SK-N-SH (cell line): ENCODE measurements at regions not wholly inside any gene's neighbourhood (a gene's known extent, or its start where the extent isn't known, plus 50 kb on each side); places are given as distances from the start of the nearest gene placed in this dataset.

Experiments
- CTCF ChIA-PET: fragments of 300-600, 350-600 bp; formaldehyde crosslinking; extraction: SDS; loops from one replicate; lab custom pipeline; 2021; lab: Yijun Ruan, JAX
- POLR2A ChIA-PET: fragments of 350-600 bp; sonication (Branson Sonifier 250); formaldehyde crosslinking; extraction: SDS; loops from one replicate; lab custom pipeline; 2020; ENCODE audit warnings: antibody characterized with exemption, inconsistent platforms; lab: Yijun Ruan, JAX
- DNase-seq: peaks from one replicate; pipeline ENCODE4 v3.0.0; 2012
- H2AFZ ChIP-seq: fragments of 200-600 bp; sonication (generic); 2 replicates; pipeline ENCODE4 v1.8.1; 2016; ENCODE audit warnings: antibody characterized with exemption, mild to moderate bottlenecking, low read depth
- H3F3A ChIP-seq: fragments of 200-600 bp; sonication (generic); replicated peaks from 2 replicates; pipeline ENCODE3; 2016; ENCODE audit warnings: antibody characterized with exemption, mild to moderate bottlenecking; ENCODE audit not compliant: insufficient read depth
- H3K27ac ChIP-seq, 2 experiments: fragments of 200-500 bp in 1 of 2; fragments of 200-600 bp in 1 of 2; sonication (Bioruptor generic) in 1 of 2; sonication (generic), shearing (Covaris generic) in 1 of 2; 2 replicates each; pipeline versions ENCODE4 v1.5.1 to v1.6.1; 2014 to 2016; ENCODE audit warnings: low read depth in 2 of 2, inconsistent platforms in 1 of 2, low read length in 1 of 2, mild to moderate bottlenecking in 1 of 2, mixed read lengths in 1 of 2
- H3K27me3 ChIP-seq: fragments of 200-600 bp; sonication (generic), shearing (Covaris generic); 2 replicates; pipeline ENCODE4 v1.6.1; 2016; ENCODE audit warnings: mixed run types; ENCODE audit not compliant: insufficient read depth
- H3K36me3 ChIP-seq, 2 experiments: fragments of 200-500 bp in 1 of 2; fragments of 200-600 bp in 1 of 2; sonication (Bioruptor generic) in 1 of 2; sonication (generic) in 1 of 2; replicated peaks in 1 of 2; 2 replicates each; pipeline versions ENCODE3 to v1.5.1; 2014 to 2016; ENCODE audit warnings: low read length in 1 of 2, mild to moderate bottlenecking in 1 of 2; ENCODE audit not compliant: insufficient read depth in 2 of 2, control insufficient read depth in 1 of 2
- H3K4me1 ChIP-seq, 2 experiments: fragments of 200-500 bp in 1 of 2; fragments of 200-600 bp in 1 of 2; sonication (Bioruptor generic) in 1 of 2; sonication (generic), shearing (Covaris generic) in 1 of 2; 2 replicates each; pipeline versions ENCODE4 v1.5.1 to v1.6.1; 2014 to 2016; ENCODE audit warnings: low read depth in 1 of 2, low read length in 1 of 2, mixed run types in 1 of 2; ENCODE audit not compliant: insufficient read depth in 2 of 2, control insufficient read depth in 1 of 2
- H3K4me2 ChIP-seq: fragments of 200-600 bp; sonication (generic), shearing (Covaris generic); 2 replicates; pipeline ENCODE4 v1.6.1; 2017; ENCODE audit warnings: mixed run types
- H3K4me3 ChIP-seq, 2 experiments: fragments of 200-500 bp in 1 of 2; fragments of 200-600 bp in 1 of 2; sonication (Bioruptor generic) in 1 of 2; sonication (generic), shearing (Covaris generic) in 1 of 2; 2 replicates each; pipeline versions ENCODE4 v1.5.1 to v1.8.1; 2014 to 2016; ENCODE audit warnings: low read depth in 2 of 2, inconsistent platforms in 1 of 2, low read length in 1 of 2, mild to moderate bottlenecking in 1 of 2, mixed read lengths in 1 of 2, moderate library complexity in 1 of 2
- H3K79me2 ChIP-seq: fragments of 200-600 bp; sonication (generic); 2 replicates; pipeline ENCODE4 v1.8.1; 2017; ENCODE audit warnings: mild to moderate bottlenecking; ENCODE audit not compliant: insufficient read depth
- H3K9ac ChIP-seq: fragments of 200-600 bp; sonication (generic); 2 replicates; pipeline ENCODE4 v1.6.1; 2017; ENCODE audit warnings: mixed run types
- H3K9me2 ChIP-seq: fragments of 200-600 bp; sonication (generic); 2 replicates; pipeline ENCODE4 v1.6.1; 2017; ENCODE audit warnings: mixed run types
- H3K9me3 ChIP-seq: fragments of 200-600 bp; sonication (generic); 2 replicates; pipeline ENCODE4 v1.6.1; 2017; ENCODE audit warnings: mixed run types, mild to moderate bottlenecking, moderate library complexity
- H4K20me1 ChIP-seq: fragments of 200-600 bp; sonication (generic); 2 replicates; pipeline ENCODE4 v1.6.1; 2017; ENCODE audit warnings: mild to moderate bottlenecking, mixed run types; ENCODE audit not compliant: insufficient read depth
- ELF1 ChIP-seq: IDR thresholded peaks from 2 replicates; pipeline ENCODE4 v1.4.0; 2012
- EP300 ChIP-seq, 2 experiments: IDR thresholded peaks; 2 replicates each; pipeline versions ENCODE4 v1.4.0 to v1.6.1; 2012; ENCODE audit warnings: borderline replicate concordance in 1 of 2, low read depth in 1 of 2, low read length in 1 of 2
- FOXJ3 ChIP-seq: sonication (generic); formaldehyde crosslinking; IDR thresholded peaks from 2 replicates; pipeline ENCODE4 v1.5.1; 2020; ENCODE audit warnings: mild to moderate bottlenecking, missing genetic modification reagents
- GATA2 ChIP-seq: sonication (generic); formaldehyde crosslinking; IDR thresholded peaks from 2 replicates; pipeline ENCODE4 v1.5.0; 2020; ENCODE audit warnings: mild to moderate bottlenecking, missing genetic modification reagents
- NRF1 ChIP-seq: IDR thresholded peaks from 2 replicates; pipeline ENCODE4 v1.6.1; 2012; ENCODE audit warnings: low read depth, mild to moderate bottlenecking, low read length
- POLR2AphosphoS5 ChIP-seq: IDR thresholded peaks from 2 replicates; pipeline ENCODE4 v1.6.1; 2012; ENCODE audit warnings: low read depth, low read length
- TAF1 ChIP-seq: IDR thresholded peaks from 2 replicates; pipeline ENCODE4 v1.6.1; 2012; ENCODE audit warnings: low read depth, mild to moderate bottlenecking, low read length, moderate library complexity, borderline replicate concordance
- TEAD4 ChIP-seq: IDR thresholded peaks from 2 replicates; pipeline ENCODE4 v1.4.0; 2012; ENCODE audit warnings: mild to moderate bottlenecking, borderline replicate concordance; ENCODE audit not compliant: insufficient read depth
- WGBS: methylation state at CpG from one replicate; pipeline ENCODE4 v1.1.6; 2017; ENCODE audit warnings: low lambda C conversion rate; 5-methylcytosine and 5-hydroxymethylcytosine counted together
- TF ChIP-seq, protein P1 (sequence below): IDR thresholded peaks from 2 replicates; pipeline ENCODE4 v1.4.0; 2012; ENCODE audit warnings: low read depth, borderline replicate concordance
- TF ChIP-seq, protein P2 (sequence below): fragments of 150-350 bp; IDR thresholded peaks from 2 replicates; pipeline ENCODE4 v1.6.1; 2016; ENCODE audit warnings: mild to moderate bottlenecking, low read depth, low read length
- TF ChIP-seq, protein P3 (sequence below): IDR thresholded peaks from 2 replicates; pipeline ENCODE4 v1.4.0; 2012; ENCODE audit warnings: low read depth

- no peaks in the 10 kb centered on the region for H3K36me3 ChIP-seq
- no peaks in the 10 kb centered on the region for H3K9me3 ChIP-seq
- no peaks in the 10 kb centered on the region for H3K9me2 ChIP-seq
- no peaks in the 10 kb centered on the region for H3K79me2 ChIP-seq
- H3K9ac ChIP-seq: no peak overlapping the region
- H3K4me3 ChIP-seq: no peak overlapping the region
- H3K4me2 ChIP-seq: no peak overlapping the region
- H4K20me1 ChIP-seq: no peaks in the 10 kb centered on the region
- peaks cover 22% of the 10 kb centered on the region; the same call in 1 of the 2 replicates for H3K27me3 ChIP-seq
- ChIA-PET POLR2A (no interaction called here), CTCF (no interaction called here)
- H3K4me1 ChIP-seq: no peaks in the 10 kb centered on the region
- TF ChIP-seq, protein P1, sequence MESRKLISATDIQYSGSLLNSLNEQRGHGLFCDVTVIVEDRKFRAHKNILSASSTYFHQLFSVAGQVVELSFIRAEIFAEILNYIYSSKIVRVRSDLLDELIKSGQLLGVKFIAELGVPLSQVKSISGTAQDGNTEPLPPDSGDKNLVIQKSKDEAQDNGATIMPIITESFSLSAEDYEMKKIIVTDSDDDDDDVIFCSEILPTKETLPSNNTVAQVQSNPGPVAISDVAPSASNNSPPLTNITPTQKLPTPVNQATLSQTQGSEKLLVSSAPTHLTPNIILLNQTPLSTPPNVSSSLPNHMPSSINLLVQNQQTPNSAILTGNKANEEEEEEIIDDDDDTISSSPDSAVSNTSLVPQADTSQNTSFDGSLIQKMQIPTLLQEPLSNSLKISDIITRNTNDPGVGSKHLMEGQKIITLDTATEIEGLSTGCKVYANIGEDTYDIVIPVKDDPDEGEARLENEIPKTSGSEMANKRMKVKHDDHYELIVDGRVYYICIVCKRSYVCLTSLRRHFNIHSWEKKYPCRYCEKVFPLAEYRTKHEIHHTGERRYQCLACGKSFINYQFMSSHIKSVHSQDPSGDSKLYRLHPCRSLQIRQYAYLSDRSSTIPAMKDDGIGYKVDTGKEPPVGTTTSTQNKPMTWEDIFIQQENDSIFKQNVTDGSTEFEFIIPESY: no peak
- TF ChIP-seq NRF1 (no peak), POLR2AphosphoS5 (no peak), GATA2 (CRISPR knock-in tag) (no peak), TAF1 (no peak), EP300 (IDR thresholded peaks at IDR 0.05; ENCODE audit: borderline replicate concordance in 1 of 2, low read depth in 1 of 2, low read length in 1 of 2) (no peak), FOXJ3 (CRISPR knock-in tag) (no peak)
- TF ChIP-seq, protein P2, sequence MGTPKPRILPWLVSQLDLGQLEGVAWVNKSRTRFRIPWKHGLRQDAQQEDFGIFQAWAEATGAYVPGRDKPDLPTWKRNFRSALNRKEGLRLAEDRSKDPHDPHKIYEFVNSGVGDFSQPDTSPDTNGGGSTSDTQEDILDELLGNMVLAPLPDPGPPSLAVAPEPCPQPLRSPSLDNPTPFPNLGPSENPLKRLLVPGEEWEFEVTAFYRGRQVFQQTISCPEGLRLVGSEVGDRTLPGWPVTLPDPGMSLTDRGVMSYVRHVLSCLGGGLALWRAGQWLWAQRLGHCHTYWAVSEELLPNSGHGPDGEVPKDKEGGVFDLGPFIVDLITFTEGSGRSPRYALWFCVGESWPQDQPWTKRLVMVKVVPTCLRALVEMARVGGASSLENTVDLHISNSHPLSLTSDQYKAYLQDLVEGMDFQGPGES: no peak
- 3% methylated on average over 1 of the region's 1 CpG for WGBS
- no peak for DNase-seq
- no peak overlapping the region for H3K27ac ChIP-seq
- no peak overlapping the region for H2AFZ ChIP-seq
- no peaks in the 10 kb centered on the region for H3F3A ChIP-seq
Observed at GRCh38 chr18:22627506-22627905, 209.8 kb upstream of the CTAGE1 start.

- Histone ChIP-seq H3F3A (no peaks in the 10 kb centered on the region), H3K9me2 (no peaks in the 10 kb centered on the region), H3K79me2 (no peaks in the 10 kb centered on the region), H4K20me1 (no peaks in the 10 kb centered on the region), H3K4me3 (no peak overlapping the region), H3K27ac (no peak overlapping the region), H3K4me2 (no peak overlapping the region), H3K9me3 (no peaks in the 10 kb centered on the region), H3K9ac (no peak overlapping the region), H2AFZ (no peak overlapping the region), H3K27me3 (peaks cover 15% of the 10 kb centered on the region; the same call in 1 of the 2 replicates), H3K36me3 (no peaks in the 10 kb centered on the region), H3K4me1 (no peaks in the 10 kb centered on the region)
- POLR2A ChIA-PET: no interaction called here
- CTCF ChIA-PET: no interaction called here
- TF ChIP-seq, protein P3, sequence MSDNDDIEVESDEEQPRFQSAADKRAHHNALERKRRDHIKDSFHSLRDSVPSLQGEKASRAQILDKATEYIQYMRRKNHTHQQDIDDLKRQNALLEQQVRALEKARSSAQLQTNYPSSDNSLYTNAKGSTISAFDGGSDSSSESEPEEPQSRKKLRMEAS: no peak
- TF ChIP-seq TEAD4 (no peak), ELF1 (no peak)
- WGBS: 53% methylated on average over 11 of the region's 14 CpGs
- no peak for DNase-seq
Observed at GRCh38 chr18:22628795-22629510, 211.2 kb upstream of the CTAGE1 start.
